Ascending aorta (tissue), 2 donors: ENCODE measurements at regions not wholly inside any gene's neighbourhood (a gene's known extent, or its start where the extent isn't known, plus 50 kb on each side); places are given as distances from the start of the nearest gene placed in this dataset.

Experiments used
- DNase-seq, 2 donors: peaks; one replicate each; pipeline ENCODE4 v3.0.0-alpha.2; 2019; ENCODE audit warnings: low spot score in 2 of 2
- H3K27ac ChIP-seq, 2 donors: fragments of 200-600 bp; sonication (generic); one replicate each; pipeline ENCODE4 v1.5.1; 2016 to 2017; ENCODE audit warnings: mild to moderate bottlenecking in 1 of 2
- H3K27me3 ChIP-seq: fragments of 200-600 bp; sonication (generic); one replicate; pipeline ENCODE4 v1.5.1; 2017
- H3K36me3 ChIP-seq, 2 donors: fragments of 200-600 bp; sonication (generic); one replicate each; pipeline ENCODE4 v1.5.1; 2016
- H3K4me1 ChIP-seq, 2 donors: fragments of 200-600 bp; sonication (generic); one replicate each; pipeline ENCODE4 v1.5.1; 2016 to 2017; ENCODE audit warnings: mild to moderate bottlenecking in 1 of 2
- H3K4me3 ChIP-seq, 2 donors: fragments of 200-600 bp; sonication (generic); one replicate each; pipeline ENCODE4 v1.5.1; 2016 to 2017; ENCODE audit warnings: mild to moderate bottlenecking in 1 of 2
- H3K9me3 ChIP-seq, 2 donors: fragments of 200-600 bp; sonication (generic); one replicate each; pipeline ENCODE4 v1.5.1; 2016
- CTCF ChIP-seq, 3 experiments: fragments of 200-600 bp in 2 of 3; fragments of 450-650 bp in 1 of 3; sonication (generic) in 2 of 3; IDR thresholded peaks; one replicate each; pipeline ENCODE4 v1.5.1; 2016 to 2019; ENCODE audit warnings: antibody characterized with exemption in 3 of 3, mild to moderate bottlenecking in 1 of 3, moderate library complexity in 1 of 3
- intact Hi-C: fragments of 100-400 bp; cut with DNase I; formaldehyde crosslinking; loops from one replicate; pipeline ENCODE4 v1.15.1; 2023

GRCh38 chr10:3714531-3714930 is 70.5 kb downstream of the KLF6 start:
- no peak for TF ChIP-seq CTCF (IDR thresholded peaks at IDR 0.05)
- Histone ChIP-seq H3K4me1 (no peaks in the 10 kb centered on the region), H3K27me3 (no peaks in the 10 kb centered on the region), H3K36me3 (no peaks in the 10 kb centered on the region), H3K9me3 (peaks cover 0 to 8% of the 10 kb centered on the region in 2 donors), H3K4me3 (no peak overlapping the region), H3K27ac (no peak overlapping the region)
- intact Hi-C loops: no loop called here
- DNase-seq: no peak

GRCh38 chr10:3712707-3713106 is 72.3 kb downstream of the KLF6 start:
- Histone ChIP-seq H3K4me3 (no peak overlapping the region), H3K9me3 (peaks cover 0 to 8% of the 10 kb centered on the region in 2 donors), H3K27ac (no peak overlapping the region), H3K36me3 (no peaks in the 10 kb centered on the region), H3K27me3 (no peaks in the 10 kb centered on the region), H3K4me1 (no peaks in the 10 kb centered on the region)
- intact Hi-C loops: no loop called here
- no peak for TF ChIP-seq CTCF (IDR thresholded peaks at IDR 0.05)
- no peak for DNase-seq

- no peak for DNase-seq
- no peaks in the 10 kb centered on the region for H3K27me3 ChIP-seq
- H3K4me3 ChIP-seq: no peak overlapping the region
- intact Hi-C loops: no loop called here
- TF ChIP-seq CTCF (IDR thresholded peaks at IDR 0.05): no peak
- no peak overlapping the region for H3K27ac ChIP-seq
- H3K4me1 ChIP-seq: no peaks in the 10 kb centered on the region
- H3K9me3 ChIP-seq: peaks cover 0 to 8% of the 10 kb centered on the region in 2 donors
- H3K36me3 ChIP-seq: no peaks in the 10 kb centered on the region
Observed at GRCh38 chr10:3711918-3712317, 73.1 kb downstream of the KLF6 start.

- H3K9me3 ChIP-seq: peaks cover 0 to 8% of the 10 kb centered on the region in 2 donors
- H3K36me3 ChIP-seq: no peaks in the 10 kb centered on the region
- H3K4me3 ChIP-seq: no peak overlapping the region
- H3K4me1 ChIP-seq: no peaks in the 10 kb centered on the region
- no peaks in the 10 kb centered on the region for H3K27me3 ChIP-seq
- no peak overlapping the region for H3K27ac ChIP-seq
- no peak for TF ChIP-seq CTCF (IDR thresholded peaks at IDR 0.05)
- intact Hi-C loops: no loop called here
- no peak for DNase-seq
Observed at GRCh38 chr10:3710764-3711163, 74.2 kb downstream of the KLF6 start.

GRCh38 chr10:3709456-3710060 is 75.5 kb downstream of the KLF6 start:
- TF ChIP-seq CTCF (IDR thresholded peaks at IDR 0.05): no peak
- Histone ChIP-seq H3K27ac (no peak overlapping the region), H3K4me1 (no peaks in the 10 kb centered on the region), H3K4me3 (no peak overlapping the region), H3K9me3 (peaks cover 0 to 8% of the 10 kb centered on the region in 2 donors), H3K36me3 (no peaks in the 10 kb centered on the region), H3K27me3 (no peaks in the 10 kb centered on the region)
- no peak for DNase-seq
- intact Hi-C loops: no loop called here

GRCh38 chr10:3708852-3709251 is 76.2 kb downstream of the KLF6 start:
- Histone ChIP-seq H3K9me3 (peaks cover 0 to 8% of the 10 kb centered on the region in 2 donors), H3K4me3 (no peak overlapping the region), H3K36me3 (no peaks in the 10 kb centered on the region), H3K4me1 (no peaks in the 10 kb centered on the region), H3K27ac (no peak overlapping the region), H3K27me3 (no peaks in the 10 kb centered on the region)
- intact Hi-C loops: no loop called here
- no peak for TF ChIP-seq CTCF (IDR thresholded peaks at IDR 0.05)
- no peak for DNase-seq
